ENCODE measurements at regions not wholly inside any gene's neighbourhood (a gene's known extent, or its start where the extent isn't known, plus 50 kb on each side); places are given as distances from the start of the nearest gene placed in this dataset.

DNA sequence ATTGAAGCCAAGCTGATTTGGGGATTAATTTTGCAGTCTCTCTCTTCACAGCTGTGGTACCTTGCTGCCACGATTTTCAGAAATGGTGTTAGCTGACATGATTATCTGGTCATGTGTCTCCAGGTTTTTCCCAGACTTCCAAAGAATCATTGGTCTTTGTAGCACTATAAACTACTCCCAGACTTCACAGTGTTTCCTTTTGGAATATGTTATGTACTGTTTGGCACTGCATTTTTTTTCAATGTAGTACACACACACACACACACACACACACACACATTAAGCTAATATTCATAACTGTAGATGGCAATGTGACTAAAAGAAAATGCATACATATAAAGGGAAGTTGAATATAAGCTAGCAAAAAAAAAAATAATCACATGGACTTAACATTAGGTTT lies 856.6 kb upstream of the SPRY2 start:
- TF ChIP-seq POLR2A (IDR thresholded peaks at IDR 0.05) (no peak), EP300 (IDR thresholded peaks at IDR 0.05) (no peak)

All from upper lobe of left lung (tissue), 4 donors.